Loucy (cell line): ENCODE measurements at regions not wholly inside any gene's neighbourhood (a gene's known extent, or its start where the extent isn't known, plus 50 kb on each side); places are given as distances from the start of the nearest gene placed in this dataset.

ENCODE experiments used
- H2AFZ ChIP-seq: fragments of 200-600 bp; sonication (generic); 2 replicates; pipeline ENCODE4 v1.6.0; 2016; ENCODE audit warnings: antibody characterized with exemption, mild to moderate bottlenecking, low read length, moderate library complexity
- H3F3A ChIP-seq: fragments of 200-600 bp; 2 replicates; pipeline ENCODE4 v1.6.0; 2016; ENCODE audit warnings: antibody characterized with exemption, low read depth, mild to moderate bottlenecking
- H3K27me3 ChIP-seq: fragments of 200-600 bp; sonication (generic); 2 replicates; pipeline ENCODE4 v1.6.1; 2014; ENCODE audit warnings: low read length, mild to moderate bottlenecking; ENCODE audit not compliant: insufficient read depth, poor library complexity, severe bottlenecking
- H3K36me3 ChIP-seq: fragments of 200-600 bp; sonication (generic); 2 replicates; pipeline ENCODE4 v1.6.1; 2016; ENCODE audit warnings: low read length; ENCODE audit not compliant: insufficient read depth
- H3K4me1 ChIP-seq: fragments of 200-600 bp; sonication (generic); 2 replicates; pipeline ENCODE4 v1.5.1; 2014; ENCODE audit warnings: low read length, mild to moderate bottlenecking; ENCODE audit not compliant: insufficient read depth, poor library complexity, severe bottlenecking
- H3K4me2 ChIP-seq: fragments of 200-600 bp; sonication (generic); 2 replicates; pipeline ENCODE4 v1.6.0; 2014; ENCODE audit warnings: antibody characterized with exemption, low read length, low read depth, mild to moderate bottlenecking; ENCODE audit not compliant: poor library complexity, severe bottlenecking
- H3K4me3 ChIP-seq: fragments of 200-600 bp; sonication (generic); 2 replicates; pipeline ENCODE4 v1.5.1; 2014; ENCODE audit warnings: low read length, mild to moderate bottlenecking, mixed read lengths; ENCODE audit not compliant: poor library complexity, severe bottlenecking
- H3K79me2 ChIP-seq: fragments of 200-600 bp; sonication (generic); 2 replicates; pipeline ENCODE4 v1.6.1; 2014; ENCODE audit warnings: low read length; ENCODE audit not compliant: insufficient read depth
- H3K9ac ChIP-seq: fragments of 200-600 bp; sonication (generic); 2 replicates; pipeline ENCODE4 v1.6.0; 2014; ENCODE audit warnings: mild to moderate bottlenecking, low read depth, low read length, moderate library complexity; ENCODE audit not compliant: poor library complexity, severe bottlenecking
- H3K9me2 ChIP-seq: fragments of 200-600 bp; sonication (generic); replicated peaks from 2 replicates; pipeline ENCODE4 v1.6.1; 2016; ENCODE audit warnings: low read depth, low read length, mixed read lengths
- H3K9me3 ChIP-seq: fragments of 200-600 bp; sonication (generic); 2 replicates; pipeline ENCODE4 v1.6.1; 2014; ENCODE audit warnings: mild to moderate bottlenecking, antibody characterized with exemption, low read length, low read depth; ENCODE audit not compliant: insufficient read depth
- H4K20me1 ChIP-seq: fragments of 200-600 bp; sonication (generic); 2 replicates; pipeline ENCODE4 v1.6.0; 2014; ENCODE audit warnings: antibody characterized with exemption, low read length, mild to moderate bottlenecking; ENCODE audit not compliant: insufficient read depth, poor library complexity, severe bottlenecking
- CTCF ChIP-seq: fragments of 200-600 bp; sonication (generic); conservative IDR thresholded peaks from 2 replicates; pipeline ENCODE4 v1.5.1; 2014; ENCODE audit warnings: mild to moderate bottlenecking, antibody characterized with exemption, low read length
- EZH2phosphoT487 ChIP-seq: fragments of 200-600 bp; IDR thresholded peaks from 2 replicates; pipeline ENCODE4 v1.6.1; 2018; ENCODE audit warnings: antibody characterized with exemption, mild to moderate bottlenecking, moderate library complexity, borderline replicate concordance

DNA sequence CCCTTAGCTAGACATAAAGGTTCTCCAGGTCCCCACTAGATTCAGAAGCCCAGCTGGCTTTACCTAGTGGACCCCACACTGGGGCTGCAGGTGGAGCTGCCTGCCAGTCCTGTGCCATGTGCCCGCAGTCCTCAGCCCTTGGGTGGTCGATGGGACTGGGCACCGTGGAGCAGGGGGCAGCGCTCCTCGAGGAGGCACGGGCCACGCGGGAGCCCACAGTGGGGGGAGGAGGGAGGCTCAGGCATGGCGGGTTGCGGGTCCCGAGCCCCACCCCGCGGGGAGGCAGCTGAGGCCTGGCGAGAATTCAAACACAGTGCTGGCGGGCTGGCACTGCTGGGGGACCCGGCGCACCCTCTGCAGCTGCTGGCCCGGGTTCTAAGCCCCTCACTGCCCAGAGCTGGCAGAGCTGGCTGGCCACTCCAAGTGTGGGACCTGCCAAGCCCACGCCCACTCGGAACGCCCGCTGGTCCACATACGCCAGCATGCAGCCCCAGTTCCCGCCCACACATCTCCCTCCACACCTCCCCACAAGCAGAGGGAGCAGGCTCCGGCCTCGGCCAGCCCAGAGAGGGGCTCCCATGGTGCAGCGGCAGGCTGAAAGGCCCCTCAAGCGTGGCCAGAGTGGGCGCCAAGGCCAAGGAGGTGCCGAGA lies 119.7 kb upstream of the NRXN1 start:
- H3K27me3 ChIP-seq, result no peaks in the 10 kb centered on the region
- H3K9ac ChIP-seq, result no peak overlapping the region
- H3K4me2 ChIP-seq, result no peak overlapping the region
- H2AFZ ChIP-seq, result no peak overlapping the region
- H3K79me2 ChIP-seq, result no peaks in the 10 kb centered on the region
- H4K20me1 ChIP-seq, result no peaks in the 10 kb centered on the region
- no peaks in the 10 kb centered on the region for H3K36me3 ChIP-seq
- no peaks in the 10 kb centered on the region for H3F3A ChIP-seq
- H3K4me1 ChIP-seq, result no peaks in the 10 kb centered on the region
- no peaks in the 10 kb centered on the region for H3K9me3 ChIP-seq
- TF ChIP-seq EZH2phosphoT487, result no peak
- TF ChIP-seq CTCF, result no peak
- no peak overlapping the region for H3K4me3 ChIP-seq
- no peaks in the 10 kb centered on the region for H3K9me2 ChIP-seq

GRCh38 chr2:51149725-51150124 lies 117.8 kb upstream of the NRXN1 start:
- Histone ChIP-seq H3K9me2 (no peaks in the 10 kb centered on the region), H3K27me3 (no peaks in the 10 kb centered on the region), H2AFZ (no peak overlapping the region), H3K9me3 (no peaks in the 10 kb centered on the region), H3K79me2 (no peaks in the 10 kb centered on the region), H3K36me3 (no peaks in the 10 kb centered on the region), H3F3A (no peaks in the 10 kb centered on the region), H3K4me3 (no peak overlapping the region), H4K20me1 (no peaks in the 10 kb centered on the region), H3K9ac (no peak overlapping the region), H3K4me1 (no peaks in the 10 kb centered on the region), H3K4me2 (no peak overlapping the region)
- TF ChIP-seq CTCF (no peak), EZH2phosphoT487 (no peak)

DNA sequence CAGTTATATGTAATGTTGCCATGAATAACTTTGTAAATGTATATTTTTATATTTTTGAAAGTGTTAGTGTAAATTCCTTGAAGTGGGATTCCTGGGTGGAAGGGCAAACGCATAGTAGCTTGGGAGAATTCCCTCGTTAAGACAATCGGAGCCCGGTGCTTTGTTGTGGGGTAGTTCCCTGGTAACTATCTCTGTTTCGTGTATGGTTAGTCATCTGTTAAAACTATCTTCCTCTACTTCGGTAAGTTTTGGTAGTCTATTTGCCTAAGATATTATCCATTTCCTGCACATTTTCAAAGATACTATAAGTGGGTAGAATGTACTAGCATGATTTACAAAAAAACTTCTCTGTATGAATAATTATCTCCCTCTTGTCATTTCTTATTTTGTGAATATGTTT lies 113.8 kb upstream of the NRXN1 start:
- Histone ChIP-seq H3K4me1 (no peaks in the 10 kb centered on the region), H3K36me3 (no peaks in the 10 kb centered on the region), H3K27me3 (no peaks in the 10 kb centered on the region), H3K9me2 (no peaks in the 10 kb centered on the region), H3K4me3 (no peak overlapping the region), H3K9me3 (no peaks in the 10 kb centered on the region), H3F3A (no peaks in the 10 kb centered on the region), H3K4me2 (no peak overlapping the region), H4K20me1 (no peaks in the 10 kb centered on the region), H3K79me2 (no peaks in the 10 kb centered on the region), H2AFZ (no peak overlapping the region), H3K9ac (no peak overlapping the region)
- no peak for TF ChIP-seq EZH2phosphoT487
- no peak for TF ChIP-seq CTCF
